NCI-H2107 (cell line): ENCODE measurements at regions not wholly inside any gene's neighbourhood (a gene's known extent, or its start where the extent isn't known, plus 50 kb on each side); places are given as distances from the start of the nearest gene placed in this dataset.
"Not testable (repeated sequence)": the region's sequence is repeated elsewhere in the genome, so short reads cannot be mapped to it uniquely, and the experiment has no call there.

Experiments
- DNase-seq: peaks from one replicate; lab custom pipeline; 2025; lab: John Stamatoyannopoulos, UW

DNA sequence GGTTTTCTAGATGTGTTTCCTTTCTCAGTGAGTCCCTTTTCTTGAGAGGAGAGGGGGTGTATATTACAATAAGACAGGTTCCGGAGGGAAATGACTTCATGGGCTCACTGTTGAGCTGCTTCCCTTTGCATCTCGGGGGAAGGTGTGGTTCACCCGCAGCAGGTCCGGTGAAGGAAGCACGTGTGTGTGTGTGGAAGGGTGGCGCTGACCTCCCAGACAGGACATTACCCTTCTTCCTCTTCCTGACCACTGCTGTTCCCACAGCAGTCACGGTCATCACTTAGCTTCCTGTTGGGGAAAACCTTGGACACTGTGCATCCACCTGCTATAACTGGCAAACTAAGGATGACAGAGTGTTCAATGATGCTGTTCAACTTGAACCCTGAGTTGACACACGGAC, 83.6 kb downstream of the PLEKHG1 start:
- DNase-seq = no peak

DNA sequence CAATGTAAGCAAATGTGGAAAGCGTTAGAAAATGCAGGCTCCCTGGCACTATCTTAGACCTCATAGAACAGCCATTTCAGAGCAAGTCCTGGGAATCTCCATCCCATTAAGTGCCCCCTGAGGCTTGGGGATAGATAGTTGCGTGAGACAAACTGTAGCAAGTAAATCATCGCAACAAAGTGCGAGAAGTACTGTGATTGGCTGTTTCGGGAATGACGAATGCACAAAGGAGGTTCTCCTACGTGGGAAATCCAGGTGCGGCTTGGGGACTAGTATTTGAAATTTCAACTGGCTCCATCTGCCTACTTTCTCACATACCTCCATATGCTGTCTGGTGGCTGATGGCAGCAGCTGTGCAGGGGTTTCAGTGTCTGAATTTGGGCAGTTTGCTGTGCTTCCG, 84.5 kb downstream of the PLEKHG1 start:
- no peak for DNase-seq

DNA sequence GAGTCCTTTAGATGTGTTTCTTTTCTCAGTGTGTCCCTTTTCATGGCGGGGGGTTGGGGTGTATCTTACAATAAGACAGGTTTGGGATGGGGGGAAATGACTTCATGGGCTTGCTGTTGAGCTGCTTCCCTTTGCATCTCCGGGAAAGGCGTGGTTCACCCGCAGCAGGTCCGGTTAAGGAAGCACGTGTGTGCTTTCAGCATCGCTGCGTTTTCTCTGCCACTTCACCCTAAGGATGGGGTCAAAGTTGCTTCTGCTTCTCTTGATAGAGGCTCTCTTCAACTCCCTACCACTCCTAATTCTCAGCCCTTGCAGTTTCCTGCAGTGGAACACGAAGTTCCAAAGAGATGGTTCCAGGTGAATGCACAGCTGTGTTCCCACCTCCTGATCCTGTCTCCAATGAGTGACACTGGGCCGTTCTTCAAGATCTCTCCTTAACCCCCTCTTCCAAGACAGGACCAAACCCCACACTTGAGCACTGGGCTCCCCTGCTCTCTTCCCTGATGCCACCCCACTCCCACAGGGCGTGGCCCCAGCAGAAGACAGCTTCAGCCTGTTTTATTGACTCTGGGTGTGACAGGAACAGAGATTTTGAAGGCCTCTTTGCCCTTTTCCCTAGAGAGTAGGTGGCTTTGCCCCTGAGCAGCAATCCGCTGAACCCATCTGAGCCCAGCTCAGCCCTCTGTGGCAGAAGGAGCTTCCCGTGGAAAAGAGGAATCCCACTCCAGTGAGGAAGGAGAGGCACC, 85.2 kb downstream of the PLEKHG1 start:
- DNase-seq = no peak

DNA sequence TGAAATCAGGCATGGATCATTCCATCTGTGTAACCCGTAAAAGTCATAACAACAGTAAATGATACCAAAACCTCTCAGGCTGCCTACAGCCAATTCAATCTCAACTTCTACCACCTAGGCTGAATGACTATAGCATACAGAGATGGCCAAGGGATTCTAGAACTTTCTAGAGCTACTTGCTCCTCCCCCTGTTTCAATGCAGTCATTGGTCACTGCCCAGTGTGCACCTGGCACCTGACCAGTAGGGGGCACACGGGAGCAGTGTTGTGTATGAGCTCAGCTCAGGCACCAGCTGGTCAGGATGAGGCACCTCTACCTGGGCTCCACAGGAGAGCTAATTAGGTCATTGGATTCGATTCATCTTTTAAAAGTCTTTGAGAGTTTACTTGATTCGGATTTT, 86.2 kb downstream of the PLEKHG1 start:
- no peak for DNase-seq

DNA sequence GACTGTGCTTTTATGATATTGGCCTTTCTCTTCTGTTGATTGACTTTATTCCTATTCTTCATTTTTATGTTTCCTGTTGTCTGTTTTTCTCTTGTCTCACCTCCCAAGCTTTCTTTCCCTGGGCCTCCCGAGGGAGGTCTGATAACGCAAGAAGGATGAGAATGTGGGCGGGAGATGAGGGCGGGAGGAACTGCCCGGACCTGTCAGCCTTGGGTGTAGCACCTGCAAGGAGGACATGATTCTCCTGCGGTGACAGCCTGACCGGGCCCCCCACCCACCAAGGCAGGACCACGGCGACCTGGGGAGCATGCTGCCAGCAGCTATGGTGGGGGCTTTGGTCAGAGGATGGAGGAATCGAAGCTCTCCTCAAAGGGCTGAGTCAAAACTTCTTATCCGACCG, 86.9 kb downstream of the PLEKHG1 start:
- DNase-seq = no peak

DNA sequence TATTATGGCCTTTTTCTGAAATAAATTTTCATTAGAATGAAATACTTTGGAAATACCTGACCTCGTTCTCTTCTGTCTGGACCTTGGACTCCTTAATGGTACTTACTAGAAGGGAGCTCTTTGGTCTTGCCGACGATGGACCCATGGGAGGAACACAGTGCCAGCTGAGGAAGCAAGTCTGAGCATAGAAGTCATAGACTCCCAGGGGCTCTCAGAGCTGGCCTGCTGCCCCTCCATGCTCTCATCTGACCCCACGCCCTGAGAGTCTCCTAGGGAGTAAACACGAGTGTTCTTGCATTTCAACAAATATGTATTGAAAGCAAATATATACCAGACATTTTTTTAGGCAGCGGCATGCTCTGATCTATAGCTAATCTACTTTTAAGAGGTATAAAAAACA, 87.8 kb downstream of the PLEKHG1 start:
- DNase-seq = no peak

DNA sequence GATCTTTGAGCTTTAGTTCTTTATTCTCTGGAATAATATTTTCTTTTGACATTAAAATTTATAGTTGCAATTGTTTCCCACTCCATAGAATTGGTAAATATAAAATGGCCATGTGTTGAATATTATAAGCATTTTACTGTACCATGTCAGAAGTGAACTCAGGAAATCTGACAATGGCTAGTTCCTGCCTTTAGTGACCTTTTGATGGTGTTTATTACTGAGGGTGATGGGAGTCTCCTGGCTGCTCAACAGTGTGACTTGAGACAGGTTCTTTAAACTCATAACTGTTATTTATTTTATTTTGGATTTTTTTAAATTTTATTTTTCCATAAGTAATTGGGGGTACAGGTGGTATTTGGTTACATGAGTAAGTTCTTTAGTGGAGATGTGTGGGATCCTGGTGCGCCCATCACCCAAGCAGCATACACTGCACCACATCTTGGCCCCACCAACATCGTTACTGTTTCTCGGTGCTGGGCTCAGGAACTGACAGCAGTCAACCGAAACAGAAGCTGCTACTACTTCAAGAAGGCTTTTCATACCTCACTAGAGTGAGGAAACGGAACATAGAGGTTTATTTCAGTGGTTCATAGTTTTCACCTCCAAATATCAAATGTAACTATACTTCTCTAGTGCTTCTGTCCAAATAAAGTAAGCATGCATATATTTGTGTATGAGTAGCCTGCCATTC, 90.4 kb downstream of the PLEKHG1 start:
- no peak for DNase-seq

DNA sequence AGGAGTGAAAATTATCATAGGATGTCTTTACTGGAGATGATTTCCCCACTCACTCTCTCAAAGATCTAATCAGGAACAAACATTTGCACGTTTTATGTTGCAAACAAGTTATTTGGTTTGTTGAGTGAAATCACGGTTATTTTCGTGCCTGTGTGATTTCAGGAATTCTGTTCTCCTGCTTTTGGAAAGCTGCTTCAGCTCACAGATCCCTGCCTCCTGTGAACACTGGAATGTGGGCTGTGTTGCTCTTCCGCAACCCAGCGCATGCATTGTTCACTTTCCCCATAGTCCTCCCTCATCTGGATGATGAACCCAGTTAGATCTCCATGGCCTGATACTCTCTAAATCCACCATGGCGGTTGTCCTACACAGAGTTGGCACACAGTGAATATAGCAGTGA, 91.0 kb downstream of the PLEKHG1 start:
- no peak for DNase-seq

DNA sequence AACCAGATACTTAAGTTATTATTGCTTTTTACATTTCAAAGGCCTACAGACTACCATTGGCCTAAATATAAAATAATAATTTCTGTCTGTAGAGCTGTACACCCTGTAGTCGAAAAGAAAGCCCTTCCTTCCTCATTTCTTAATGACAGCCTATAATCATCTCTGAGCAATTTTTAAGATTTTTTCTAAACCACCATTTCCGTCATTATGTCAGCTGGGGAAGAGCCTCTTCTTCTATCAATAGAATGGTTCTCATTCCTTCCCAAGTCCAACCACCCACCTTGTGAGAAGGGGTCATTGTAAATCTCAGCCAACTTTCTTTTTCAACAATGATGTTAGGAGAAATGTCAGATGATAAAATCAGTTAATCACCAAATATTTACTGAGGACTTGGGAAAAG, 91.8 kb downstream of the PLEKHG1 start:
- no peak for DNase-seq

DNA sequence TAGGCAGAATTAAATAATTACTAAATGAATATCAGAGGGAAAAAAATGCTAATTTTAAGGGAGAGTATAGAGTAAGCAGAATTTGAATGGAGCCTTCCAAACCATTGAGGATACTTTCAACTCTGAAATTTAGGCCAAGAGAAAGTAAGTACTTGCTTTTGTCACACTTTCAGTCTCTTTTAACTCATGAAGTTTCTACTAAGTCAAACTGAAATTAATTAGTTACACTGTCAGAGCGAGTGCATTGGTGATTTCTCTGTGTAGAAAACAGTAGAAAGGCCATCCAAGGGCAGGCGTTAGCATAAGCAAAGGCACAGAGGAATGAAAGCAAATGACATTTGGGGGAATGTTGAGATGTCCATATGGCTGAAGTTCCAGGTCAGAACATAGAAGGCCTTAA, 92.9 kb downstream of the PLEKHG1 start:
- no peak for DNase-seq

DNA sequence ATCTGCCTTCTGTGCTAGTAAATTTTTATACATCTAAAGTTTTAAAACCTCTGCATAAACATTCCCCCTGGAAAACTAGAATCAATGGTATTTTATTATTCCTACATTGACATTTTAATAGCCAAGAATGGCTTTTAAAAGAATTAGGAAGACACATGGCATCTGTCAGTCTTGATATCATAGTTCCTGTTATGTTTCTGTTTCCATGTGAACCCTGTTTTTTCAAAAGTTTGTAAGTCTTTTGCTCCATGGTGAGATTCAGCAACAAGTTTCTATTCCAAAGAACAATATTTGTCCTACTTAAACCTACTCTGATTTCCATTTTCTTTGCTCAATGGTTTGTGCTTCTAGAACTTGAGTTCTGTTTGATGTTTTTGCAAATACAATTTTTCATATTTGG, 95.2 kb downstream of the PLEKHG1 start:
- no peak for DNase-seq

DNA sequence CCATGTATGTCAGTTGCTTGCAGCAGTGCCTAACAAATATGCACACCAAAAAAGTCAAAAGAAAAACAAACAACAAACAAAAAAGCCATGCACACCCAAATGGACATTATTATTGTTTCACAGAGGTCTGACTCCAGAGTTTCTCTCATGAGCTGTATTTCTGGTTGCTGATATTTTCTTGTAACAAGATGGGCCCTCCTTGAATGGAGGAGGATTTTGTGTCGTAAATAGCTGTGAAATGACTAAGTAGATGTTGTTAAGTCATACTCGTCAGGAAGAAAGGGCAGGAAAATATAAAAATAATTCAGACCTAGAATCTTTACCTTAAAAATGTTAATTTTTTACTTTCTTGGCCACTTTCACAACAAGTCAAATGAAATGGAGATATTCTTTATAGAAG, 96.0 kb downstream of the PLEKHG1 start:
- DNase-seq = no peak

DNA sequence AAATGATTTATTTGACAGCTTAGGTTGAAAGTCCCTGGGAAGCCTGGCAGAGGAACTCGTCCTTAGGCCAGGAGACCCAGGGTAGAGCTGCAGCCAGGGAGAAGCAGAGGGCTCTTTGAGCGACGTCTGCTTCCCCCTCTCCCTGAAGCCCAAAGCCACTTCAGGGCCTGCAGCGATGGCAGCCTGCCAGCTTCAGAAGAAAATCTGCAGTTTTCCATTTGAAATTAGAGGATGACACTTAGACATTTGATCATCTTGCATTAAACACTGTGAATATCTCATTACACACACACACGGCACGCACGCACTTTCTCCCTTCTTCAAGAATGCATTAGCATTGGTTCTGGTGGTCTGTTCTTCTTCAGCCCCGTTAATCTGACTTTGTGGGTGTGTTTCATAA, 96.5 kb downstream of the PLEKHG1 start:
- no peak for DNase-seq

DNA sequence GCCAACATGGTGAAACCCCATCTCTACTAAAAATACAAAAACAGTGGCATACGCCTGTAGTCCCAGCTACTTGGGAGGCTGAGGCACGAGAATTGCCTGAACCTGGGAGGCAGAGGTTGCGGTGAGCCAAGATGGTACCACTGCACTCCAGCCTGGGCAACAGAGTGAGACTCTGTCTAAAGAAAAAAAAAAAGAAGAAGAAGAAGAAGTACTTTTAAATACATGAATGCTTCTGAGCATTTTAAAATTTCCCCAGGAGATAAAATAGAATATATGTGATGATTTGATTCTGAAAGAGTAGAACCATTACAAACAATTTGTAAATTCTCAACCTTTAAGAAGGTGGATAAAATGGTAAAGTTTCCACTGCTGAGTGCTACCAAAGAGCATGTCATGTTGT, 97.2 kb downstream of the PLEKHG1 start:
- DNase-seq = not testable (repeated sequence)

DNA sequence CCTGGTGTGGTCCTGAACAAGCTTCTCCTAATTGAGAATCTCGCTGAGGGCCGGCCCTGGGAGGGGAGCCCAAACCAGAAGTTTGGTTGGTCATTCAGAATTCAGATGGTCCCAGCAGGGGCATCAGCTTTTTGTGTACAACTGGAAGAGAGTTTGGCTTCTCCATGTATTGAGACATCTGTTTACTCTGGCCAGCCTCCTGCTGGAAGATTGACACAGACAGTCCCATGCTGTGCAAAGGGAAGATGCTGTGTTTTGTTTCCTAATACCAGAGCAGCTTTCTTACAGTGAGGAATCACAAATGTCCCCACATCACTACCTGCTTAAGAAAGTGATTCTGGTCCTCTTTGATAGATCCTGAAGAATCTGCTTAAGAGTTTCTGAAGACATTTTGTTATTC, 97.8 kb downstream of the PLEKHG1 start:
- DNase-seq = no peak

DNA sequence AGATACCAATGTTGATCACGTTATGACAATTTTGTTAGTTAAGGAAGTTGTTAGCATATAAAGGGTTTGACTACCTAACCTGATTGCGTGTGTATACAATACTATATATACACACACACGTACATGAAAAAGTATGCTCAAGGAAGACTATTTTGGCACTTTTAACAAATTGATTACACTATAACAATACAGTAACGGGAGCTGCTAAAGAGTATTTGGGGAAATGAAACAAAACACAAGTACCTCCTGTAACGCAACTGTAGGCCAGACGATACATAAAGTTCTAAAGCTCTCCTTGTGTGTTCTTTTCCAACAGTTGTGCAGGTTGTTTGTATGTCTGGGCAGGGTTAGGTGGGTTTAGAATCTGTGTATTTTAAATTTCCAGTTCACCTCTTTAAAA, 98.7 kb downstream of the PLEKHG1 start:
- DNase-seq = no peak

DNA sequence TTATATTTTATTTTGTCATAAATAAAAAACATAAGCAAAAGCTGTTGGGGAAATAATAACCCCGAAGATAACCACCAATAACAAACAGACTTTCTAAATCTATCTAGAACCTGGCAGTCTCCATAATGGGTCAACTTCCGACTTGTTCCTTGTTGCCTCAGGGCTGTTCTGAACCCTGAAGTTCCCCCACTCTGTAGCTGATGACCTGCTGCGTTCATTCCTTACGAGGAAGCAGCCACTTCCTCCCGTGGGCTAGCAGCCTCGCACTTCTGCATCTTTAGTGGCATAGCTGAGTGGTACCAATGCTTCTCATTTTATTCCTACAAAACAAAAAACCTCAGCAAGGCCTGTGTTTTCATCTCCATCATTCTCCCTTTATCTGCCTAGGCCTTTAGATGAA, 103.0 kb downstream of the PLEKHG1 start:
- DNase-seq = no peak

DNA sequence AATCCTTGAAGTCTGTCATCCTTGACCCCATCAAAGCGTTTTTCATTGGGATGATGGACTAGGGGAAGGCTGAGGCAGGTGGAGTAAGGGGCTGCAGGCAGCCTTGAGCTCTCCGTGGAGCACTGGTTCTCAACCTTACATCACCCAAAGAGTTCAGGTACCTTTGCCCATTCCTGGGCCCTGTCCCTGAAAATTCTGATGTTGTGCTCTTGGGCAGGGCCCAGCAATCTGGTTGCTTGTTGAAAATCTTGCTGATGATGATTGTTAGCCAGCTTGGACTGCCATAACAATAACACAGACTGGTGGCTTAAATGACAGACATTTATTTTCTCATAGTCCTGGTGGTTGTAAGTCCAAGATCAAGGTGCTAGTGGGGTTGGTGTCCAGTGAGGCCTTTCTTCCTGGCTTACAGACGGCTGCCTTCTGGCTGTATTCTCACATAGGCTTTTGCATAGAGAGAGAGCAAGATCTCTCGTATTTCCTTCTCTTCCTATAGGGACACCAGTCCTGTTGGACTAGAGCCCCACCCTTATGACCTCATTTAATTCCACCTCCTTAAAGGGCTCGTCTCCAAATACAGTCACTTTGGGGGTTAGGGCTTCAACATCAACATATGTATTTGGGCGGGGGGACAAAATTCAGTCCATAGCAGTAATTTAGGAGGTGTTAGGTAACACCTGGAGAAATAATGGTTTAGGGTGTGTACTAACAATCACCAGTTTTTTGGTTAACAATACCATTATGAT, 104.9 kb downstream of the PLEKHG1 start:
- no peak for DNase-seq

DNA sequence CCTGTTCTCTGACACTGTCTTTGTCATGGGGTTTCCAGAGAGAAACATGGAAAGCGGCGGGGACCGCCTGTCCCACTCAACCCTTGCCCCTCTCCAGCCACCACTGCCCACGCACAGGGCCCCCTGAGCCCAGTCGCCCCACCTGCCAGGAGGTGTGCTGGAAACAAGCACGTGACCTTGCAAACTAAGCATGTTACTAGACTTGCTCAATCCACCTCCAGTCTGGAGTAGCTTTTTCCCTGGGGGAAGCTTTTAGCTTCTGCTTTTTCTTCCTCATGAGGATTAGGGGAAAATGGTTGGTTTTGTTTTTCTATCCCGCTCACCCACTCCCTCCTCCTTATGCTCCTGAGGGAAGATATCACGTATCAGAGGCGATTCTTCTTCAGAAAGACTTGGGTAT, 105.7 kb downstream of the PLEKHG1 start:
- no peak for DNase-seq

DNA sequence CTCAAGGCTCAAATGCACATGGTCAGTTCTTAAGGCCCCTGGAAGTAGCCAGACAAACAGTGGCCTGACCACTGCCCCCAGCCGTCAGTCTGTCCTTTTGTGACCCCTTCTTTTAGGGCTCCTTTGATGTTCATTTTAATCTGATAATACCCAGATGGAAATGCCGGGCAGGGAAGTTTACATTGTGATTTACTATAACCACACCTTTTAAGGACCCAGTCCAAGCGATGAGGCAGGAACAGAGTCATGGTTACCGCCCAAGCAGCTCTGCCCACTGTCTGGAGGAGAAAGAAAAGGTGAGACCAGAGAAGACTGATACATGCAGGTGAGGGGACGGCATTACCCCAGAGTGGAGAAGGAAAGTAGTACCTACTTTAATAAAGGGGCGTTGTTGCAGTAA, 110.6 kb downstream of the PLEKHG1 start:
- no peak for DNase-seq

DNA sequence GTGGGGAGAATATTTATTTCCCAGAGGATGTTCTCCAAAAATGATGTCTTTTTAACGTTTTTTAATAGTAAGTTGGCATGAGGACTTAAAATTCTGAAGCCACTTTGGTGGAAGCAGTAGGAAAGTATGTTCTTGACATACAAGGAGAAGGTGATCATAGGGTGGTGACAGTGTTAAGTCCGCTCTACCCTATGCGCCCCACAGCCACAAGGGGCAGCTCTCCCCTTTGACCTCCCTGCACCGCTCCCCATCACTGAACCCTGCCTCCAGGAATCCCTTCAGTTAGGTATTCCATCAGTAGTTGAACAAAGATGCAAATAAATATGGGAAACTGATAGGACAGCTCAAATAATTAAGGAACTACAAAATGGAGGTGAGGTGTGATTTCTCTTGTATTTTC, 111.4 kb downstream of the PLEKHG1 start:
- DNase-seq = no peak

DNA sequence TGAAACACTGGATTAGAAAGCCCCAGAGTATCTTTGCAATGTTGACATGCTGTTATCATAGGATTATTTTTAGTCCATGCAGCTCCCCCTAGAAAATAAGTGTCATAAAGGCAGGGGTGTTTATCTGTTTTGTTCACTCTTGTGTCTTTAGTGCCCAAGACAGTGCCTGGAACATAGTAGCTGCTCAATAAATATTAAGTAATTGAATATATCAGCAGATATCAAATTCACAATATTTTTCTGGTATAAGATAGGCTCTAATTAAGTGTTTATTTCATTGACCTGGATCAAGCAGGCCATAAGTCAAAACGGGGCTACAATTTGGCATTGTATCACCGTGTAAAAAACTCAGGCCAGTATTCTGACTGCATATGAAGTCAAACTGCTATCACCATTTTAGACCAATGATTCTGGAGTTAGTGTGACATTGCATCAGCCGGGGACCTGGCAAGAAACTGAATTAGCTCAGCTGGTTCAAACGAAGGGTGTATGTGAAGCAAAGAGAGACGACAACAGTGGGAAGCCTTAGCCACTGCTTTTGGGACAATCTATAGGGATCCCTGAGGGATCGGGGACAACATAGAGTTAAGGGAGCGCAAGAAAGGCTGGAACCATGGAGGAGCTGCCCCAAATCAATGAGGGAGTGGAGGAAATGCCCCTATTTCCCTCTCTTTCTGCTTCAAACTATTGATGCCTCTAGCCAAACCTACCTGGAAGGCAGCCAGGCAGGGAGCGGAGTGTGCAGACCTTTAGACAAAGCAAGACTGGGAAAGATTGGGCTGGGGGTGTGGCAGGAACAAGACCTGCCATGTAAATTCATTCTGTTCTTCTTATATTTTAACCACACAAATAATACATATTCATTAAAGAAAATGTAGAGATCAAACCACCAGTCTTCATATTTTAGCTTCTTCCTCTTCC, 112.2 kb downstream of the PLEKHG1 start:
- peak; percentile 6 for DNase-seq
